HG02798 (cell line): ENCODE measurements at regions not wholly inside any gene's neighbourhood (a gene's known extent, or its start where the extent isn't known, plus 50 kb on each side); places are given as distances from the start of the nearest gene placed in this dataset.

Experiments
- ATAC-seq: cut with Tn5 transposase; IDR thresholded peaks from one replicate; pipeline ENCODE4 v1.9.1; 2021; ENCODE audit warnings: mild to moderate bottlenecking; ENCODE audit not compliant: unreplicated experiment, poor library complexity

DNA sequence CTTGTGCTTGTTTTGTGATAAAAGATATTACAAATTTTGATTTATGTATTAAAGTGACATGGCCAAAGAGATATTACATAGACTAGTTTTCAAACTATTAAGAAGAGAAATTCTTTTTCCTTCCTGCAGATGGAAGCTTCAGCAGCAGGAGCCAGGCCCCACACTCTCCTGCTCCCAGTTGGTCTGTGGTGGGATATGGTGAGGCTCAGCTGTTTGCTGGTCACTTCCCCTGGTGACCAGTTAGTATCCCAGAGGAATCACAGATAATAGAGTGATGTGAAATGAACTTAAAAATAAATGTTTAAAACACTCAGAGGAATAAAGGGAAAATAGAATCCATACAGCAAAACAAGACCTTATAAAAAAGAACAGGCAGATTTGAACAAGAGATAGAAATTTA lies 154.7 kb downstream of the KTN1 start:
- no peak for ATAC-seq

DNA sequence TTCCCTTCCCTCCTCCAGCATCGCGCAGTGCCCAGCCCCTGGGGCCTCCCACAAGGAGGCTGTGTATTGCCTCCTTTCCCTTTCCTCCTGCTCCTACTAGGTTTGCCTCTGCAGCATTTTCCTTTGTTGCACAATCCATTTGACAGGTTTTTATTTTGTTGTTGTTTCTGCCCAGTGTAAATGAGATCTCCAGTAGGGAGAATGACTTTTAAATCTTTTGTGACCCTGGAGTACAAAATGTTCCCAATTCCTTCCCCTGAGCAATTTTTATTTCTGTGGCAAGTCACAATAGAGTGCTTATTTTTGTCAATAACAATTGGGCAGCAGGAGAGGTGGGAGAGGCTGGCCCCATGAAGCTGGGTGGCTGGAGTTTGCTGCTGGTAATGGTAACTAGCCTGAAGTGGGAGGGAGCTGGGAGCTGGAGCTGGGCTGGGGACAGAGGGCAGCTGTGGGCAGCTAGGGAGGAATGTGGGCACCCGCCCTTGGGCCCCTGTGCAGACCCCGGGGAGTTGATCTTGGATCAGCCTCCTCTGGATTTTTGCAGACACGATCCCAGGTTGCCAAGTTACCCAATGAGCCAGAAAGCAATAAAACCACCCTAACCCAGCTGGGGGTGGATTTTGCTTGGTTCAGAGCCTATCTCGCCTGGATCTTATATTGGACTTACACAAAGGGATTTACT lies 160.1 kb downstream of the KTN1 start:
- no peak for ATAC-seq

GRCh38 chr14:55740649-55740989 lies 160.6 kb downstream of the KTN1 start:
- ATAC-seq: no peak

DNA sequence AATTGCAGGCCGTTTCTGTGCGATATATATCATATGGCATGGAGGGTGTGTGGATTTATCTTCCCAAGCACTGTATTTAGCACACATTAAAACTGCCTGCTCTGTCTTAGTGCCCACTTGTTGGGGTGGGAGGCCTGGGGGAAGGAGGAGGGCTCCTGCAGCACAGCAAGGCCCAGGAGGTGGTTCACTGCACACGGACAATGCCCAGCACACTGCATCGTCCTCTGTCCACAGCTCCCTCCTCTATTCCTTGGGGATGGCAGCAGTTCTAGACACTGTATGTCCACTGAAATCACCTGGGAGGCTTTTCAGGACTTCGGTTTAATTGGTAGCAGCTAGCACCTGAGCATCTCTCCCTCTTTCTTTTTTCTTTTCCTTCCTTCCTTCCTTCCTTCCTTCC lies 161.2 kb downstream of the KTN1 start:
- no peak for ATAC-seq

- ATAC-seq: no peak
These were observed 163.5 kb downstream of the KTN1 start for GRCh38 chr14:55743551-55743950.

DNA sequence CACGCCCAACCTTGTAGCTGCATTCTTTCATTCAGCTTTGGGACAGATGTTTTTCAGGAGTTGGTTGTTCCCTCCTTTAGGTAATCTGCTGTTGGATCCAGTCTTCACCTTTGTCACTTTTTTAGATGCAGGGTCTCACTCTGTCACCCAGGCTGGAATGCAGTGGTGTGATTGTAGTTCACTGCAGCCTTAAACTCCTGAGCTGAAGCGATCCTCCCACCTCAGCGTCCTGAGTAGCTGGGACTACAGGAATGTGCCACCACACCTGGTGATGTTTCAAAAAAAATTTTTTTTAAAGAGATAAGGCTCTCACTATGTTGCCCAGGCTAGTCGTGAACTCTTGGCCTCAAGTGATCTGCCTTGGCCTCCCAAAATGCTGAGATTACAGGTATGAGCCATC lies 164.3 kb downstream of the KTN1 start:
- no peak for ATAC-seq

DNA sequence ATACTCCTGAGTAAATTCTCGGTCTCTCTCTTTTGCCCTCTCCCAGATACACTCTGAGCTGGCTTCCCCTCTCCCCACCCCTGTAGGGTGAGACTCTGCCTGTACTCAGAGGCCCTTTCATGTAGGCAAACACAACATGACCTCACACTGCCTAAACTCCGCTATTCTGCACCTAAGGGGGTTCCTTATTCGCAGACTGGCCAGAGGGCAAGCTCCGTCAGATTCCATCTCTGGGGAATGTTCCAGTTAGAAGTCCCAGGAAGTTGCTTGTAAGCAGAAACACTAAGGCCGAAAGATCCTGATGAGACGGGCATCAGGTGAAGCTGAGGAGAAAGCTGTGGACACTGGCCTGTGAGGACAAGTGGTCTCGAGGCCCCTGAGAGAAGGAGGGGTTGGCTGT lies 165.9 kb downstream of the KTN1 start:
- ATAC-seq: no peak

GRCh38 chr14:55746558-55746957 lies 166.6 kb downstream of the KTN1 start:
- ATAC-seq: no peak

DNA sequence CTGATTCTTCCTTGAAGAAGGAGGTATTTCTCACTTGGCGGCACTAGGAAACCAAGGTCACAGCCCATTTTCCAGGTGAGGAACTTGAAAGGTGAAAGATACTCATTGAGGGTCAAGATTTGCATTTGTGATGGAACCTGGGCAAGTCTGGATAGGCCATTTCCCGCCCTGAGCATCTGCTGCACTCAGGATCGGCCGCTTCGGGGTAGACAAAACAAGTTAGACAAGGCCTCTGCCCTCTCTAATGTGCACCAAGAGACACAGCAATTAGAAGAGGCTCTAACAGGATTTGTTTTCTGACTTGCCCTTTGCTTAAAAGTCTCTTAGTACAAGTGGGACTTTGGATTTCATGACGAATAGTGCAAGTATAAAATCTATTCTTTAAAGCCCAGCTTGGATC lies 167.2 kb downstream of the KTN1 start:
- no peak for ATAC-seq

GRCh38 chr14:55749201-55749812 lies 169.3 kb downstream of the KTN1 start:
- no peak for ATAC-seq

- ATAC-seq: no peak
These were observed 169.9 kb downstream of the KTN1 start for GRCh38 chr14:55749946-55750345.

DNA sequence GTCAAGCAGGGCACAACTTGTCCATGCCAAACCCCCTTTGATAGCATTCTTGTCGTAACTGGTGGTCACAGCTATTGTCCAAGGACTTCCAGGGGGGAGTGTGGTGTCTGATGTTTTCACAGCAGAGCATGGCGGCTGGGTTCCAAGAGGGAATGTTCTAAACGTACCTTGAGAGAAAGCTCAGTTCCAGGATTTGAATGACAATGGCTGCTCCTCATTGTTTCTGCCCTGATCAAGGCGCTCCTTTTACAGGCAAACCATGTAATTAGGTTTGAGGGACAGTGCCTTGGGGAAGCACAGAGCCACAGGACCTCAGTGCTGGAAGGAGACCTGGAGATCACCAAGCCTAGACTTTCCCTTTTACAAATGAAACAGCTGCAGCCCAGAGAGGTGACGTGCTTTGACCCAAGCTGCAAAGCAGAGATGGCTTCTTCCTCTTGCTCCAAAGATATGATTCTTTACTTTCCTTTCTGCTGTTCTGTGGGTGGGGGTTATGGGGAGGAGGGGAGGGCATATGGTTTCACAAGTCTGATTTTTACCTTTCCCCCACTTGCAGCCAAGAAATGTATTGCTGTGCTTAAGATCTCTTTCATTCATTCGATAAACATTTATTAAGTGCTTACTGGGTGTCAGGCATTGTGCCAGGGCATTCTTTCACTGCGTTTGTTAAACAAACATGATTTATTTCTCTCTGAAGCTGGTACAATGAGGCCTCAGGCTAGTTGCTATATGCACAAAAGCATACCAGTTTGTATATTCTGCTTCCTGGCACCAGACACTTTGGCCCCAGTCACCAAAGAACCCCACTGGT lies 172.8 kb downstream of the KTN1 start:
- no peak for ATAC-seq

- ATAC-seq: no peak
These were observed 174.5 kb downstream of the KTN1 start for GRCh38 chr14:55754471-55754870.

- no peak for ATAC-seq
These were observed 174.9 kb downstream of the KTN1 start for GRCh38 chr14:55754871-55755270.

GRCh38 chr14:55756078-55756477 lies 176.1 kb downstream of the KTN1 start:
- ATAC-seq: no peak

GRCh38 chr14:55756557-55756956 lies 176.6 kb downstream of the KTN1 start:
- ATAC-seq: no peak

- no peak for ATAC-seq
These were observed 178.8 kb downstream of the KTN1 start for GRCh38 chr14:55758796-55759195.

DNA sequence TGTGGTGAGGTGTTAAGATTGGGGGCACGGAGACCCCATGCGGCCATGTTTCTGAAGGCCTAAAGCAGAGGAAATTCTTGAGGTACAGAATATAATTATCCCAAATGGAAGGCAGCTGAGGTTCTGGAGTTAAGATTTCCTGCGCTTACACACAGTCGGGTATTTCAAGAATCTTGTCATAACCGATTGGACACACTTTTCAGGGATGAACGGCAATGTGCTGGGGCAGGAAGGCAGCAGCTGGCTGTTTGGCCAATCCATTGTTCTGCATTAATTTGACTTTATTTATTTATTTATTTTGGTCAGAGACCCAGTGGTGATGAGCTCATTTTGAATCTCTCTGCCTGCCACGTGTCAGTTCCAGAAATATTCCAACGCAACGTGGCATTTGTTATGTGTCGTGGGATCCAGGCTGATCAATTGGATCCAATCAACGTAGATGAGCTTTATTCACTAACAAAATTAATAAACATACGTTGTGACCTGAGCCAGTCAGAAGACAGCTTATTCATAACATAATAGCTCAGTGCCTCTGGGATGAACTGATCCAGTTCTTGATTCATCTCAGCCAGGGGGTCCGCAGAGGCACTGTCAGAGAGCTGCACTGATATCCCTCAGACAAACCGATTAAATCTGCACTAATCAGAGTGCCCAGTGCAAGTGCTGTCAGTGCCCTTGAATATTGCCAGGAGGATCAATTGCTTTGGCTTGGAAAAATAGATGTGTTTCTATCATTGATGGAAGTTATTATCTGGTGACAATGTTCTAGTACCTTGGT lies 181.0 kb downstream of the KTN1 start:
- no peak for ATAC-seq

DNA sequence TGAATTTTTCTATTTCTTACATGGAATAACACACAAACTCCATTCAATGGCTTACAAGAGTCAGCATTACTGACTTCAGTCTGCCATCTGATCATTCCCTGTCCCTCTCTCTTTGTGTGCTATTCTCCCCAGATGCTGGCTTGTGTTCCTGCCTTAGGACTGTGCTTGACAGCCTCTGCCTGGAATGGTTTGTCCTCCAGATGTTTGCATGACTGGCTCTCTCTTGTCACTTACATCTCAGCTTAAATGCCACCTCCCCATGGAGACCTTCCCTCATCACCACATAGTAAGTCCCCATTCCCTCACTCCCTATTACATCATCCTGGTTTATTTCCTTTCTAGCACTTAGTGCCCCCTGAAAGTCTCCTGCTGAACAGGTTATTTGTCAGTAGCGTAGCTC lies 181.6 kb downstream of the KTN1 start:
- no peak for ATAC-seq

- ATAC-seq: peak; percentile 72
These were observed 182.7 kb downstream of the KTN1 start for GRCh38 chr14:55762595-55763232.
